ENCODE measurements at regions not wholly inside any gene's neighbourhood (a gene's known extent, or its start where the extent isn't known, plus 50 kb on each side); places are given as distances from the start of the nearest gene placed in this dataset.

- no peak for DNase-seq (ENCODE audit: low read depth)
- no peak overlapping the region for H3K4me3 ChIP-seq (ENCODE audit: low read depth, low read length)
- TF ChIP-seq, protein P1, sequence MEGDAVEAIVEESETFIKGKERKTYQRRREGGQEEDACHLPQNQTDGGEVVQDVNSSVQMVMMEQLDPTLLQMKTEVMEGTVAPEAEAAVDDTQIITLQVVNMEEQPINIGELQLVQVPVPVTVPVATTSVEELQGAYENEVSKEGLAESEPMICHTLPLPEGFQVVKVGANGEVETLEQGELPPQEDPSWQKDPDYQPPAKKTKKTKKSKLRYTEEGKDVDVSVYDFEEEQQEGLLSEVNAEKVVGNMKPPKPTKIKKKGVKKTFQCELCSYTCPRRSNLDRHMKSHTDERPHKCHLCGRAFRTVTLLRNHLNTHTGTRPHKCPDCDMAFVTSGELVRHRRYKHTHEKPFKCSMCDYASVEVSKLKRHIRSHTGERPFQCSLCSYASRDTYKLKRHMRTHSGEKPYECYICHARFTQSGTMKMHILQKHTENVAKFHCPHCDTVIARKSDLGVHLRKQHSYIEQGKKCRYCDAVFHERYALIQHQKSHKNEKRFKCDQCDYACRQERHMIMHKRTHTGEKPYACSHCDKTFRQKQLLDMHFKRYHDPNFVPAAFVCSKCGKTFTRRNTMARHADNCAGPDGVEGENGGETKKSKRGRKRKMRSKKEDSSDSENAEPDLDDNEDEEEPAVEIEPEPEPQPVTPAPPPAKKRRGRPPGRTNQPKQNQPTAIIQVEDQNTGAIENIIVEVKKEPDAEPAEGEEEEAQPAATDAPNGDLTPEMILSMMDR (conservative IDR thresholded peaks at IDR 0.05; ENCODE audit: low read depth, low read length): no peak
These were observed 90.0 kb upstream of the POU5F2 start for GRCh38 chr5:93831449-93831848.

DNA sequence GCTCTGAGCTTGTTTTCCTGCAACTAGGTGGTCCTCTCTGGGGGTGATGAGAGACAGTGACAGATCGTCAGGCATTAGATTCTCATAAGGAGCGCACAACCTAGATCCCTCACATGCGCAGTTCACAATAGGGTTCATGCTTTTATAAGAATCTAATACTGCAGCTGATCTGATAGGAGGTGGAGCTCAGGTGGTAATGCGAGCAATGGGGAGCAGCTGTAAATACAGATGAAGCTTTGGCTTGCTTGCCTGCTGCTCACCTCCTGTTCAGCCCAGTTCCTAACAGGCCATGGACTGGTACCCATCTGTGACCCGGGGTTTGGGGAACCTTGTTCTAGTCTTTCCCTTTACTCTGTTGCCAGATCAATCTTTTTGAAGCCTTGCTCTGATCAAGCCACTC, 89.5 kb upstream of the POU5F2 start:
- TF ChIP-seq, protein P1 (conservative IDR thresholded peaks at IDR 0.05; ENCODE audit: low read depth, low read length): no peak

DNA sequence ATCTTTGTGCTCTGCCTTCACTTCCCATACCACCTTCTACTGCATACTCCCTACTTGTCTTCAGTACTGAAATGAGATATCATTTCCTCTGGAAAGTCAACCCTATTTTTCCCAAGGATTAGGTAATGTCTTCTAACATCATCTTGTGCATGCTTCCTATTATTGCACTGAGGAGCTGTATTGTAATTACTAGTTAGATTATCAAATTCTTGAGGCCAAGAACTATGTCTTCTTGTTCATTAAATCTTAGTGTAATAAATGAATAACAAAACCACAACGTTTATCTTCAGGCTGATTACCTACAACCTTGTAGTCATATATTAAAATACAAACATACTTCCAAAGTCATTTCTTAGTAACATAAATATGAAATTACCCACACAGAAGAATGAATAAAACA, 87.9 kb upstream of the POU5F2 start:
- TF ChIP-seq, protein P1 (conservative IDR thresholded peaks at IDR 0.05; ENCODE audit: low read depth, low read length): no peak
- DNase-seq (ENCODE audit: low read depth): no peak
- no peak overlapping the region for H3K4me3 ChIP-seq (ENCODE audit: low read depth, low read length)

More for the DNA sequence above, 89.5 kb upstream of the POU5F2 start:
- no peak for DNase-seq (ENCODE audit: low read depth)
- H3K4me3 ChIP-seq (ENCODE audit: low read depth, low read length): no peak overlapping the region

GRCh38 chr5:93821891-93822415, 80.6 kb upstream of the POU5F2 start:
- no peak for DNase-seq (ENCODE audit: low read depth)
- TF ChIP-seq, protein P1 (conservative IDR thresholded peaks at IDR 0.05; ENCODE audit: low read depth, low read length): no peak
- H3K4me3 ChIP-seq (ENCODE audit: low read depth, low read length): no peak overlapping the region

DNA sequence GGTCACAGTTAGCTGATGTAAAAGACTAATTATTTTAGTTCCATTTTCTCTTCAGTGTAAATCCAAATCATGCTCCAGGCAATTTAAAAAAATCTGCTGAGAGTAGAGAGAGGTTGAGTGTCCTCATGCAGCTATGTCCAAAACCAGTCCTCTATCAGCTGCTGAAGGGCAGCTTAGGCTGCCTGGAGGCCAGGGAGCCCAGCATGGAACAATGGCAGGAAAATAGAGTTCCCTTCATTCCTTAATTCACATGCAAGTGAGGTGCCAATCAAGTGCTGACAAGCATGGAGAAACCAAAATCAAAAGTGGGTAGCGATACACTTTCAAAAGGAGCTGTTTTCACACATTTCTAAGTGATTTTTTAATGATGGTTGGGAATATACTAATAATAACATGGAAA, 78.3 kb upstream of the POU5F2 start:
- no peak for DNase-seq (ENCODE audit: low read depth)
- no peak overlapping the region for H3K4me3 ChIP-seq (ENCODE audit: low read depth, low read length)
- TF ChIP-seq, protein P1 (conservative IDR thresholded peaks at IDR 0.05; ENCODE audit: low read depth, low read length): no peak

GRCh38 chr5:93810780-93811179, 69.4 kb upstream of the POU5F2 start:
- DNase-seq (ENCODE audit: low read depth): no peak
- no peak overlapping the region for H3K4me3 ChIP-seq (ENCODE audit: low read depth, low read length)
- TF ChIP-seq, protein P1 (conservative IDR thresholded peaks at IDR 0.05; ENCODE audit: low read depth, low read length): no peak

DNA sequence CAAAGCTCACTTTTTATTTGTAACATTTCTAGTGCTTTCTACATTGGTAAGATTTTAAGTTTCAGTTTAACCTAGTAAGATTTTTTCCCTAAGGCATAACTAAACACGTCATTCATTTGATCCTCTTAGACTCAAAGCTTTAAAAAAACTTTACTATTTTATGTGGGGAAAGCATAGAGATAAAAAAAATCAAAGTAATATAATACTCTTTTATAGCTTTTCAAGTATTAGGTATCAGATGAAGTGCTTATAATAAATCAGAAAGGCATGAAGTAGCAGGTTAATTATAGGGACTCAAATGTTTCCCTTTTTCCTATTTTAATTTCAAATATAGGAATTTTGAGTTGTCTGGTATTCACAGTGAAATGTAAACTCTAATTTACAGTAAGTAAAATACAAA, 68.0 kb upstream of the POU5F2 start:
- DNase-seq (ENCODE audit: low read depth): no peak
- H3K4me3 ChIP-seq (ENCODE audit: low read depth, low read length): no peak overlapping the region
- TF ChIP-seq, protein P1 (conservative IDR thresholded peaks at IDR 0.05; ENCODE audit: low read depth, low read length): no peak

Data from epithelial cell of proximal tubule (primary cell).